Type B pancreatic cell (in vitro differentiated cells): ENCODE measurements at regions not wholly inside any gene's neighbourhood (a gene's known extent, or its start where the extent isn't known, plus 50 kb on each side); places are given as distances from the start of the nearest gene placed in this dataset.
"Not testable (repeated sequence)": the region's sequence is repeated elsewhere in the genome, so short reads cannot be mapped to it uniquely, and the experiment has no call there.

Source experiments
- DNase-seq: peaks from one replicate; pipeline ENCODE4 v3.0.0; 2021; ENCODE audit warnings: mixed read lengths; ENCODE audit not compliant: unreplicated experiment; ENCODE audit errors: extremely low spot score
- H3K27ac Mint-ChIP-seq: 2 replicates; pipeline ENCODE4 v1.8.0; 2021; ENCODE audit warnings: mild to moderate bottlenecking, mixed read lengths
- H3K27me3 Mint-ChIP-seq: 2 replicates; pipeline ENCODE4 v1.8.0; 2021; ENCODE audit warnings: mixed read lengths
- H3K36me3 Mint-ChIP-seq: 2 replicates; pipeline ENCODE4 v1.8.0; 2021; ENCODE audit warnings: mixed read lengths
- H3K4me1 Mint-ChIP-seq: one replicate; pipeline ENCODE4 v1.8.0; 2021; ENCODE audit warnings: mixed read lengths; ENCODE audit not compliant: unreplicated experiment
- H3K4me3 Mint-ChIP-seq: 2 replicates; pipeline ENCODE4 v1.8.0; 2021; ENCODE audit warnings: mild to moderate bottlenecking, mixed read lengths
- H3K9me3 Mint-ChIP-seq: 2 replicates; pipeline ENCODE4 v1.8.0; 2021; ENCODE audit warnings: mixed read lengths
- TF ChIP-seq, protein P1 (sequence below): fragments of 200-600 bp; sonication (generic); conservative IDR thresholded peaks from 2 replicates; pipeline ENCODE4 v1.5.0; 2021; ENCODE audit warnings: antibody characterized with exemption, mild to moderate bottlenecking

DNA sequence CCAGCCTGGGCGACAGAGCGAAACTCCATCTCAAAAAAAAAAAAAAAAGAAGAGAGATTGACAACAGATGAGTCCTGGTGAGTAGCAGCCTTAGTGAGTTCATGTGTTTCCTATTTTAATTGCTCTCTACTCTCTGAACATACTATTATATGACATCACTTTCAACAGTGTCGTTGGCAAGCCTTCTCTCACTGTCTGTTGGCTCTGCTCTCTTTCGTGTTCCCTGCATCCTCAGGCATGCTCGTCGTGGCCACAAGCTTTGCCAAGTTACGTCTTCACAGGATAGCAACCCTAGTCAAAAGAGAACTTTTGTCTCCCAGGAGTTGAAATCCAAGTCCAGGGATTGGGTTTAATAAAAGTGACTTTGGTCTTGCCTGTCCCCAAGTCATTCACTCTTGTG, 117.1 kb upstream of the EGFL6 start:
- H3K9me3 Mint-ChIP-seq: peaks cover 7% of the 10 kb centered on the region
- DNase-seq: no peak
- H3K27me3 Mint-ChIP-seq: no peaks in the 10 kb centered on the region
- TF ChIP-seq, protein P1, sequence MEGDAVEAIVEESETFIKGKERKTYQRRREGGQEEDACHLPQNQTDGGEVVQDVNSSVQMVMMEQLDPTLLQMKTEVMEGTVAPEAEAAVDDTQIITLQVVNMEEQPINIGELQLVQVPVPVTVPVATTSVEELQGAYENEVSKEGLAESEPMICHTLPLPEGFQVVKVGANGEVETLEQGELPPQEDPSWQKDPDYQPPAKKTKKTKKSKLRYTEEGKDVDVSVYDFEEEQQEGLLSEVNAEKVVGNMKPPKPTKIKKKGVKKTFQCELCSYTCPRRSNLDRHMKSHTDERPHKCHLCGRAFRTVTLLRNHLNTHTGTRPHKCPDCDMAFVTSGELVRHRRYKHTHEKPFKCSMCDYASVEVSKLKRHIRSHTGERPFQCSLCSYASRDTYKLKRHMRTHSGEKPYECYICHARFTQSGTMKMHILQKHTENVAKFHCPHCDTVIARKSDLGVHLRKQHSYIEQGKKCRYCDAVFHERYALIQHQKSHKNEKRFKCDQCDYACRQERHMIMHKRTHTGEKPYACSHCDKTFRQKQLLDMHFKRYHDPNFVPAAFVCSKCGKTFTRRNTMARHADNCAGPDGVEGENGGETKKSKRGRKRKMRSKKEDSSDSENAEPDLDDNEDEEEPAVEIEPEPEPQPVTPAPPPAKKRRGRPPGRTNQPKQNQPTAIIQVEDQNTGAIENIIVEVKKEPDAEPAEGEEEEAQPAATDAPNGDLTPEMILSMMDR: no peak
- H3K27ac Mint-ChIP-seq: no peak overlapping the region
- no peaks in the 10 kb centered on the region for H3K4me1 Mint-ChIP-seq
- H3K4me3 Mint-ChIP-seq: no peak overlapping the region
- no peaks in the 10 kb centered on the region for H3K36me3 Mint-ChIP-seq

DNA sequence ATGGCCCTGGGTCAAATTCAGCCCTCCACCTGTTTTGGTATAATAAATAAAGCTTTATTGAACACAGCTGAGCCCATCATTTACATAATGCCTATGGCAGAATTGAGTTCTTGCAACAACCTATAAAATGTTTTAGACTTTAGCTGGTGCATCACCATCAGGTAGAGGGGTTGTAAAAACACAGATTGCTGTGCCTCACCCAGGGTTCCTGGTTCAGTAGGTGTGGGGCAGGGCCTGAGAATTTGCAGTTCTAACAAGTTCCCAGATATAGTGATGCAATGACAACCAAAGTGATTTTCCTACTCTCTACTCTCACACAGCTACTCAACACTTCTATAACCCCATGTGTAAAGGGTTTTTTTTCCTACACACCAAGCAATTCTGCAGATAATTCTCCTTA, 120.0 kb upstream of the EGFL6 start:
- no peak for DNase-seq
- Mint-ChIP-seq H3K36me3 (no peaks in the 10 kb centered on the region), H3K27ac (no peak overlapping the region), H3K4me3 (no peak overlapping the region), H3K27me3 (no peaks in the 10 kb centered on the region), H3K4me1 (no peaks in the 10 kb centered on the region), H3K9me3 (peaks cover 10% of the 10 kb centered on the region)
- TF ChIP-seq, protein P1: no peak

DNA sequence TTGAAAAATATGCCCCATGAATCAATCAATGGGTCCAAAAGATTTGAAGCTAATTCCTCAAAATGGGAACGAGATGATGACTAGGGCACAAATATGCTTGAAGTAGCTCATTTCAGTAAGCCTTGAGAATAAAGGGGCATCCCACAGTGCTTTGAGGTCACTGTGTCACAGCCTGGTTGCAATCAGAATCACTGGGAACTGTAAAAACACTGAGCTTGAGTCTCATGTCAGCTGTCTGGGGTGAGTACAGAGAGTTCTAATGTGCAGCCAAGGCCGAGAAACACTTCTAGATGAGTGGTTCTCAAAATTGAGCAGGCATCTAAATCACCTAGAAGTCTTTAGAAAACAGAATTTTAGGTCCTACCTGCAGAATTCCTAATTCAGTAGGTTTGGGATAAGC, 120.5 kb upstream of the EGFL6 start:
- no peak overlapping the region for H3K4me3 Mint-ChIP-seq
- no peak overlapping the region for H3K27ac Mint-ChIP-seq
- no peaks in the 10 kb centered on the region for H3K27me3 Mint-ChIP-seq
- no peaks in the 10 kb centered on the region for H3K36me3 Mint-ChIP-seq
- TF ChIP-seq, protein P1: no peak
- peaks cover 12% of the 10 kb centered on the region for H3K9me3 Mint-ChIP-seq
- DNase-seq: no peak
- H3K4me1 Mint-ChIP-seq: no peaks in the 10 kb centered on the region

DNA sequence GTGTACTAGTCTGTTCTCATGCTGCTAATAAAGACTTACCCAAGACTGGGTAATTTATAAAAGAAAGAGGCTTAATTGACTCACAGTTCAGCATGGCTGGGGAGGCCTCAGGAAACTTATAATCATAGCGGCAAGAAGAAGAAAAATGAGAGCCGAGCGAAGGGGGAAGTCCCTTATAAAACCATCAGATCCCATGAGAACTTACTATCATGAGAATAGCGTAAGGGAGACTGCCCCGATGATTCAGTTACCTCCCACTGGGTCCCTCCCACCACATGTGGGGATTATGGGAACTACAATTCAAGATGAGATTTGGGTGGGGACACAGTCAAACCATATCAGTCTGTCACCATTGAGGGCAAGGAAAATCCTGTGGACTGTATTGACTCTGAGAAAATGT, 121.8 kb upstream of the ATXN3L start:
- not testable (repeated sequence) for H3K27me3 Mint-ChIP-seq, H3K9me3 Mint-ChIP-seq, H3K36me3 Mint-ChIP-seq, H3K27ac Mint-ChIP-seq, H3K4me1 Mint-ChIP-seq, DNase-seq, H3K4me3 Mint-ChIP-seq

DNA sequence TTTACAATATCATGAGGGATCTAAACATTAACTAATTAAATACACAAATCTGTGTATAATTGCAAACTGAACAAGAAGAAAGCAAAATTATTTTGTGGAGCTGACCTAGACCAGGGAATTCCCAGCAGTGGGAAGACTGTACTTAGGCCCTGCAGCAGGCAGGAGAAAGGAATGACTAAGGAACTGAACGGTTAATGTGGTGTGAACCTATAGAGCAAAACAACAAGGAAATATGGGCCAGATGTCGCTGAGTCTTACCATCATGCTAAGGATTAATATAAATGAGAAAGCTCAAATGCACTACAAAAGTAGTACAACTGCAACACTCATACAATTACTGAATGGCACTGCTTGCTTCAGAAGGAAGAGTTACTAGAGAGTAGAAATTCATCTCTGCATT, 120.3 kb upstream of the ATXN3L start:
- no peak overlapping the region for H3K4me3 Mint-ChIP-seq
- H3K9me3 Mint-ChIP-seq: peaks cover 5% of the 10 kb centered on the region
- H3K27me3 Mint-ChIP-seq: no peaks in the 10 kb centered on the region
- no peaks in the 10 kb centered on the region for H3K36me3 Mint-ChIP-seq
- DNase-seq: no peak
- H3K27ac Mint-ChIP-seq: no peak overlapping the region
- no peaks in the 10 kb centered on the region for H3K4me1 Mint-ChIP-seq
- TF ChIP-seq, protein P1: no peak

DNA sequence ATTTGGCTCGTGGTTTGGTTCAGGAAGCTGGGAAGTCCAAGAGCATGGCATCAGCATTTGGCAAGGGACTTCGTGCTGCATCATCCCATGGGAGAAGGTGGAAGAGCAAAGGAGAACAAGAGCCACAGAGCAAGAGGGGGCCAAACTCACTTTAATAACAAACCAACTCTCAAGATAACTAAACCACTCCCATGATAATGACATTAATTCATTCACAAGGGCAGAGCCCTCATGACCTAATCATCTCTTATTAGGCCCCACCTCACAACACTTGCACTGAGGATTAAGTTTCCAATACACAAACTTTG, 113.4 kb upstream of the ATXN3L start:
- Mint-ChIP-seq H3K36me3 (no peaks in the 10 kb centered on the region), H3K9me3 (peaks cover 5% of the 10 kb centered on the region), H3K4me3 (no peak overlapping the region), H3K27me3 (no peaks in the 10 kb centered on the region), H3K4me1 (no peaks in the 10 kb centered on the region), H3K27ac (no peak overlapping the region)
- TF ChIP-seq, protein P1: no peak
- DNase-seq: no peak
